GM18505 (cell line): ENCODE measurements at regions not wholly inside any gene's neighbourhood (a gene's known extent, or its start where the extent isn't known, plus 50 kb on each side); places are given as distances from the start of the nearest gene placed in this dataset.

Experiments
- ATAC-seq: cut with Tn5 transposase; IDR thresholded peaks from one replicate; pipeline ENCODE4 v1.9.1; 2021; ENCODE audit not compliant: unreplicated experiment
- POLR2A ChIP-seq: IDR thresholded peaks from 4 replicates; pipeline ENCODE4 v1.6.1; 2011; ENCODE audit warnings: borderline replicate concordance; ENCODE audit not compliant: insufficient read depth, insufficient read length; ENCODE audit errors: extremely low read depth

- TF ChIP-seq POLR2A: no peak
- ATAC-seq: no peak
Observed at GRCh38 chr2:128552806-128553551, 234.3 kb upstream of the HS6ST1 start.

DNA sequence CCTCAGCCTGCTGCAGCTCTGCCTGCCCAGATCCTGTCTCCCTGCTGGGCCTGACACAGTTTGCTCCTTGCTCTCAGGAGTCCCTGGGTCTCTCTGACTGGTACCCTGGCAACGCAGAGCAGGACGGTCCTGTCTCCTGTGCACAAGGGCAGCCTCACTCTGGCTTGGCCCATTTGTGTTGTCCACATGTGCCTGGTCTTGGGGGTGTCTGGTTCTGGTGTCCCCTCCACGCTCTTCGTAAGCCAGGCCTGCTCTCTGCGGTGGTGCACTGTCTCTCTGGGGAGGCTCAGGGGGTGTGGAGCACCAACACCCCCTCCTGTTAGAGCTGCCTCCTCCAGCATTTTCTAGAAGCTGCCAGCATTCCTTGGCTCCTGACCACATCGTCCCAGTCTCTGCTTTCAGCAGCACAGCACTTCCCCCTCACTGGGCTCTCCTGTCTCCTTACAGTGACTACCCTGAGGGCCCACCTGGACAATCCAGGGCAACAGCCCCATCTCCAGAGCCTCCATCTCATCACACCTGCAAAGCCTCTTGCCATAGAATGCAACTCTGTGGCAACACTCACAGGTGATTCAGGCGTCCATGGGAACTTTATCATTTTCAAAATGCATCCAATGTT is 235.6 kb upstream of the HS6ST1 start:
- ATAC-seq: no peak
- no peak for TF ChIP-seq POLR2A

DNA sequence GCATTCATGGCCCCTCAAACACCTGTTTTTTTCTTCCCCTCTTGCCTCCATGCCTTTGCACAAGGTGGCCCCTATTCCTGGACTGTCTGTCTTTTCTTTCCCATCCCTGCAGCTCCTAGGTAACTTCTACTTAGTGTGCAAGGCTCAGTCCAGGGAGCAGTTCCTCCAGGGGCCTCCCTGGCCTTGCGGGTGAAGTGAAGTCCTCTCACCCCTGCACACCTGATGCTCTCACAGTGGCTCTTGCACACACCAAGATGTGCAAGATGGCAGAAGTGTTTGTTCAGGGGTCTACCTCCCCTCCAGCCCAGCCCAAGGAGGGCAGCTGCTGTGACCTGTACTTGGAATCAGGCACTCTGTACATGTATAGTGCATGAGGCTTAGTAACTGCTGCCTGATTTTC is 236.8 kb upstream of the HS6ST1 start:
- TF ChIP-seq POLR2A: no peak
- no peak for ATAC-seq

DNA sequence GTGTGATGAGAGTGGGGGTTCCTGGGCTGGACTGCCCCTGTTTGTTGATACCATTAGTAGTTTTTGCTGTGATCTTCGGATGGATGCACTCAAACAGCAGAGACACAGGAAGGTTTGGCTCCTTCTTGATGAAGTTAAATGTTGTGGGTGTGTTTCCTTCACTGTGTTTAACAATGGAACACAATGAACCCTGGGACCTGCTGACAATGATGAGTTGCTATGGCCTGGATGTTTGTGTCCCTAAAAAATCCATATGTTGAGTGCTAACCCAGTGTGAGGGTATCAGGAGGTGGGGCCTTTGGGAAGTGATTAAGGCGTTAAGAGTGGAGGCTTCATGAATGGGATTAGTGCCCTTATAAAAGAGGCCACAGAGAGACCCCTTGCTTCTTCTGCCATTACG is 237.4 kb upstream of the HS6ST1 start:
- ATAC-seq: no peak
- TF ChIP-seq POLR2A: no peak

DNA sequence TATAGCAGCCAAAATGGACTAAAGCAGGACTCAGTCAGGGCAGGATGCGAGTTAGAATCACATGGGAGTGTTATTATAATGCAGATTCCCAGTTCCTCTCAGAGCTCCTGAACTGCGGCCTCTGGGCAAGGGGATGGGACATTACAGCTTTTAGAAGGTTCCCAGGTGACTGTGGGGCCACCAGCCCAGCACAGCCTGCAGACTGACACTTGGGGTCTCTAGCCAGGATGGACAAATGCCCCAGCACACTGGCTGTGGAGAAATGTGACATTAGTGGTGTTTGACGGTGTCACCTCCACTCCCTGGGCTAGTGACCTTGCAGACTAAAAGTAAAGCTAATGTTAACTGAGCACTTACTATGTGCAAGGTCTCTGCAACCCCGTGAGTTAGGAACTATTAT is 238.0 kb upstream of the HS6ST1 start:
- ATAC-seq: no peak
- TF ChIP-seq POLR2A: no peak

- no peak for TF ChIP-seq POLR2A
- ATAC-seq: no peak
Observed at GRCh38 chr2:128557069-128557468, 238.4 kb upstream of the HS6ST1 start.

- no peak for TF ChIP-seq POLR2A
- no peak for ATAC-seq
Observed at GRCh38 chr2:128557831-128558241, 239.2 kb upstream of the HS6ST1 start.

- TF ChIP-seq POLR2A: no peak
- ATAC-seq: no peak
Observed at GRCh38 chr2:128558441-128558840, 239.8 kb upstream of the HS6ST1 start.

GRCh38 chr2:128558895-128559532 is 240.3 kb upstream of the HS6ST1 start:
- TF ChIP-seq POLR2A: no peak
- no peak for ATAC-seq

GRCh38 chr2:128559533-128560515 is 241.2 kb upstream of the HS6ST1 start:
- no peak for TF ChIP-seq POLR2A
- no peak for ATAC-seq

DNA sequence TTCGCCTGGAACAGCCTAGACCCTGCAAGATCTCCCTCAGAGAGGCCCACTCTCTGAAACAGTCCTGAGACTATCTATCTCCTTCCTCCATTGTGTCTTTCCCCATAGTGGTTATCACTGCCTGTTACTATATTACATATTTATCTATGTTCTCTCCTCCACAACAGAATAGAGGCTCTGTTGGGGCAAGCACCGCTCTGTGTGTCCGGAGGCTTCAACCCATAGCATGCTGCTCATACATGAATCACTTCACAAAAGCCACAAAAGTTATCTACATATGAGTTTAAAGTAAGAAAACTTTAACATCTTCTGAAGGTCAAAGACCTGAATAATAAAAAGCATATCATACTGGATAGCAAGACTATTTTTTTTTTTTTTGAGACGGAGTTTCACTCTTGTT is 242.1 kb upstream of the HS6ST1 start:
- TF ChIP-seq POLR2A: no peak
- ATAC-seq: no peak

DNA sequence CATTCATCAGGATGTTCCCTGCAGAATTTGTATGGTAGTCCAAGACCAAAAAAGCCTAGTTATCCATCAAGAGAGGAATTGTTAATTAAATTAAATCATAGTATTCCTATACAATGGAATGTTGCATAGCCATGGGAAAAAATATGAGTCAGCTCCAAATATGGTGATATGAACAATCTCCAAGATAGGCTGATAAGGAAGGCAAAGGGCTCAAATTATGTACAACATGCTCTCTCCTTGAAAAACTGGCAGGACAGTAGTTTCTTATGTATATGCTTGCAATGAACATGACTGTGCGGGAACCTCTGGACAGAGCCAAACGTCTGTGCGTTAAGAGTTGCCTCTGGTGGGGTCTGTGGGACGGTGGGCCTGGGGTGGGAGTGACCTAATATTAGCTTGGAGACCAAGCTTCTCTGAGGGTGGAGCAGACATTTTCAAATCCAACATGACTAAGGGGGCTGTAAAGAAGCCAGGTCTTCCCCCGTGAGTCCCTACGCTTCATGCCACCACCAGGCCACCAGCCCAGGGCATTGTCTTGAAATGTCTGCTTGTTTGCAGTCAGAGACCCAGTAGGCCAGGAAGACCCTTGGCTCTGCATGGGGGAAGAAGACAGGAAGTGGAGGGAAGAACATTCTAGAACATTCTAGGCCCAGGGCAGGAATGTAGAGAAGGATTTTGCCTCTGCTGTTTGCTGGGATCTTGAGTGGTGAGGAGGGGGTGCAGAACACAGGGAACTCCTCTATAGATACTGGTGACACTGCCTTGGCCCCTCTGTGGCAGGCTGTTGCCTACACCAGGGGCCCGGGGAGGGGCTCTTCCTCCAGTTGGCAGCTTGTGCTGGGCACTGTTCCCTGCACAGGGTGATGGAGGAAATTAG is 244.0 kb upstream of the HS6ST1 start:
- ATAC-seq: no peak
- TF ChIP-seq POLR2A: no peak
